ENCODE measurements at regions not wholly inside any gene's neighbourhood (a gene's known extent, or its start where the extent isn't known, plus 50 kb on each side); places are given as distances from the start of the nearest gene placed in this dataset.

DNA sequence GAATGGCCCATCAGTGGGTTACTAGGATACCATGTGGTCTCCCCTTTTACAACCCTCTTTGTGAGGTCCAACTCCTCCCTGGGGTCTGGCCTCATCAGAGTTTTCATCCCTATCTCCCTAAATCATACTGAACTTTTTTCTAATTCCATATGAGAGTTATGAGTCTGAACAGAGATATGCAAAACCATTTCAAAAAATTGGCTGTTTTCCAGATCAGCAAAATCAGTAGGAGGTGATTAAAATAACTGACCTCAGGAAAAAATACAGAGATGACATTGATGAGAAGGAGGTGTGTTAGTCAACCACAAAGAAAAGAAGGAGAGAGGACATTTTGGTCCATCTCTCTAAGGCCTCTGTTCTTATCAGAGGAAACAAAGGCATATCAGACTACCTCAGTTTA is 200.8 kb upstream of the CFAP20DC start:
- no peaks in the 10 kb centered on the region for H3K36me3 ChIP-seq
- H3K4me3 ChIP-seq, result no peak overlapping the region
- no peaks in the 10 kb centered on the region for H3K27me3 ChIP-seq
- no peak for TF ChIP-seq POLR2A (IDR thresholded peaks at IDR 0.05)
- TF ChIP-seq CTCF (IDR thresholded peaks at IDR 0.05), result no peak
- no peak for DNase-seq
- H3K4me1 ChIP-seq (ENCODE audit: insufficient read depth), result no peaks in the 10 kb centered on the region
- no peaks in the 10 kb centered on the region for H3K9me3 ChIP-seq
- intact Hi-C loops (cut with DNase I), result no loop called here
- no peak overlapping the region for H3K27ac ChIP-seq

DNA sequence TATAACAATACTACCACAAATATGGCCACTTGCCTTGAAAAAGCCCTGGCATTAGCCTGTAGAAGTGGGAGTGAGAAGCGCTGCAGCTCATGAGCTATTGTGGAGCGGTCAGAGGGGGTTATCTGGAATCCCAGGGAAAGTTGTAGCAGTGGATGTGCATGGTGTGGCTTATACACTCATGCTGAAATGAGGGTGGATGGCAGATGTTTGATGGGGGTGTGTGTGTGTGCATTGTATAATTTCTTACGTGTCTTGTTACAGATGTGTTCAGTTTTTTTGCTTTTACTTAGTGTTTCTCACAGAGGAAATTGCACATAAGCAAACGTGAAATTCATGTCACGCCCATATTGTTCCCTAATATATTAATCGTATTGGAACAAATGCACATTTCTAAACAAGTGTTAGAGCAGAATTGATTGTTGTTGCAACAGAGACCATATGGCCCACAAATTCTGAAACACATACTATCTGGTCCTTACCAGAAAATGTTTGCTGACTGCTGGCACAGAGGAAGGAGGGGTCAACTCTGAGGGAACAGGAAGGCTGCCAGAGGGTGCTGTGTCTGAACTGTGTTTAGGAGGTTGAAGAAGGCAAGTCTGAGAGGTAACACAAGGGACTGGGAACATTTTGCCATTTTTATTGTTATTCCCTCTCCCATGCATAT is 200.0 kb upstream of the CFAP20DC start:
- WGBS, 3 donors, result 77 to 78% (median 78%) methylated on average over 6 of the region's 6 CpGs
- no peak for TF ChIP-seq POLR2A (IDR thresholded peaks at IDR 0.05)
- no peak for TF ChIP-seq EP300 (IDR thresholded peaks at IDR 0.05)
- no peak for TF ChIP-seq CTCF (IDR thresholded peaks at IDR 0.05)
- intact Hi-C loops (cut with DNase I), result no loop called here
- Histone ChIP-seq H3K27me3 (no peaks in the 10 kb centered on the region), H3K36me3 (no peaks in the 10 kb centered on the region), H3K4me3 (no peak overlapping the region), H3K4me1 (ENCODE audit: insufficient read depth) (no peaks in the 10 kb centered on the region), H3K9me3 (no peaks in the 10 kb centered on the region), H3K27ac (no peak overlapping the region)
- no peak for DNase-seq

DNA sequence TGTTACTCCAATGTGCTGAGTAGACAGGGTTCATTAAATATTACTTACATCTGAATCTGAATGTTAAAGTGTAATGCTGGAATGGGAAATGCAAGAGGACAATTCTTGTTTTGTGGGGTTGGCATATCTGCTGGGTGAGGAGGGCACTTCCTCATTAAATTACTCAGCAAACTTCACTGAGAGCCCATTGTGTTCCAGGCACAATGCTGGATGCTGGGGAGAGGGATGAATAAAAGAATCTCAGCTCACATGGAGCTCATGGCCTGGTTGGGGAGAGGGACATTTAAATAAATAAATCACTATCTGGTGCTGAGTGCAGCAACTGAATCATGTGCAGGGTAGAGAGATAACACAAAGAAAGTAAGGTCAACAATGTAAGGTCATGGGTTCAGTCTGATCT is 199.2 kb upstream of the CFAP20DC start:
- no peaks in the 10 kb centered on the region for H3K9me3 ChIP-seq
- no peak for DNase-seq
- no peak for TF ChIP-seq POLR2A (IDR thresholded peaks at IDR 0.05)
- no peak for TF ChIP-seq CTCF (IDR thresholded peaks at IDR 0.05)
- TF ChIP-seq EP300 (IDR thresholded peaks at IDR 0.05), result no peak
- H3K27me3 ChIP-seq, result no peaks in the 10 kb centered on the region
- H3K4me3 ChIP-seq, result no peak overlapping the region
- H3K4me1 ChIP-seq (ENCODE audit: insufficient read depth), result no peaks in the 10 kb centered on the region
- H3K36me3 ChIP-seq, result no peaks in the 10 kb centered on the region
- H3K27ac ChIP-seq, result no peak overlapping the region
- intact Hi-C loops (cut with DNase I), result no loop called here

DNA sequence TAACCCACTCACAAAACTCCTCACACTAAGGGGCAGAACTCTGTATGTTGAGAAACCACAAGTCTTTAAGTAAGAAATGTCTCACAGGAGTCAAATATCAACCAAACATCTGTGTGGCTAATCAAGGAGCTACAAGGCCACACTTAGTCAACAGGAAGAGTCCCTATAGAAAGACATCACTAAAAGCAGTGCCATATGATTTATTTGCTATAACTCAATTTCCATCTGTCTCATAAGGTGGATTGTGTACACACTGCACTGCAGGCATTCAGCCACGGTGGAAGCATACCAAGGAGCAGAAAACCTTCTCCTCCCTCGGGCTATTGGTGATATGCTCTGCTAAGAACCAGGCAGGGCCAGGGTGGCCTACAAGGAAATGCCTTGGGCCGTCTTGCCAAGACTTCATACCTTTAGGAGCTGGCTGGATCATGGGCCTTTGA is 197.6 kb upstream of the CFAP20DC start:
- Histone ChIP-seq H3K27me3 (no peaks in the 10 kb centered on the region), H3K9me3 (no peaks in the 10 kb centered on the region), H3K27ac (no peak overlapping the region), H3K4me1 (ENCODE audit: insufficient read depth) (no peaks in the 10 kb centered on the region), H3K4me3 (no peak overlapping the region), H3K36me3 (no peaks in the 10 kb centered on the region)
- DNase-seq, result no peak
- intact Hi-C loops (cut with DNase I), result no loop called here
- 69 to 86% (median 78%) methylated on average over 3 of the region's 3 CpGs for WGBS, 3 donors
- no peak for TF ChIP-seq POLR2A (IDR thresholded peaks at IDR 0.05)
- no peak for TF ChIP-seq EP300 (IDR thresholded peaks at IDR 0.05)
- no peak for TF ChIP-seq CTCF (IDR thresholded peaks at IDR 0.05)
